GM18519 (cell line): ENCODE measurements at regions not wholly inside any gene's neighbourhood (a gene's known extent, or its start where the extent isn't known, plus 50 kb on each side); places are given as distances from the start of the nearest gene placed in this dataset.

Source experiments
- ATAC-seq: cut with Tn5 transposase; IDR thresholded peaks from one replicate; pipeline ENCODE4 v1.9.1; 2021; ENCODE audit warnings: mild to moderate bottlenecking, moderate library complexity; ENCODE audit not compliant: unreplicated experiment, low FRiP score

- ATAC-seq, result no peak
These were observed 163.9 kb upstream of the LRRC7 start for GRCh38 chr1:69403756-69404320.

- ATAC-seq, result no peak
These were observed 163.2 kb upstream of the LRRC7 start for GRCh38 chr1:69404486-69404885.

- no peak for ATAC-seq
These were observed 161.5 kb upstream of the LRRC7 start for GRCh38 chr1:69406244-69406643.

GRCh38 chr1:69409731-69410456 is 157.8 kb upstream of the LRRC7 start:
- no peak for ATAC-seq

- ATAC-seq, result no peak
These were observed 157.3 kb upstream of the LRRC7 start for GRCh38 chr1:69410457-69410850.

- no peak for ATAC-seq
These were observed 156.8 kb upstream of the LRRC7 start for GRCh38 chr1:69410893-69411292.

GRCh38 chr1:69411617-69412016 is 156.1 kb upstream of the LRRC7 start:
- no peak for ATAC-seq

GRCh38 chr1:69413129-69413528 is 154.6 kb upstream of the LRRC7 start:
- ATAC-seq, result no peak

- no peak for ATAC-seq
These were observed 153.1 kb upstream of the LRRC7 start for GRCh38 chr1:69414574-69414973.

- ATAC-seq, result no peak
These were observed 146.4 kb upstream of the LRRC7 start for GRCh38 chr1:69421286-69421685.

GRCh38 chr1:69425871-69426270 is 141.9 kb upstream of the LRRC7 start:
- ATAC-seq, result no peak

- ATAC-seq, result no peak
These were observed 141.3 kb upstream of the LRRC7 start for GRCh38 chr1:69426401-69426800.

- no peak for ATAC-seq
These were observed 134.6 kb upstream of the LRRC7 start for GRCh38 chr1:69433073-69433472.

- ATAC-seq, result no peak
These were observed 131.6 kb upstream of the LRRC7 start for GRCh38 chr1:69436151-69436550.

- no peak for ATAC-seq
These were observed 129.5 kb upstream of the LRRC7 start for GRCh38 chr1:69438056-69438795.

GRCh38 chr1:69441496-69441895 is 126.2 kb upstream of the LRRC7 start:
- no peak for ATAC-seq

GRCh38 chr1:69451196-69451595 is 116.5 kb upstream of the LRRC7 start:
- no peak for ATAC-seq

- no peak for ATAC-seq
These were observed 112.0 kb upstream of the LRRC7 start for GRCh38 chr1:69455718-69456117.

GRCh38 chr1:69459244-69459643 is 108.5 kb upstream of the LRRC7 start:
- ATAC-seq, result no peak

- ATAC-seq, result no peak
These were observed 92.7 kb upstream of the LRRC7 start for GRCh38 chr1:69475021-69475420.

- ATAC-seq, result no peak
These were observed 88.0 kb upstream of the LRRC7 start for GRCh38 chr1:69479734-69480133.

GRCh38 chr1:69483246-69483645 is 84.5 kb upstream of the LRRC7 start:
- ATAC-seq, result no peak
